NT2/D1 (cell line): ENCODE measurements at regions not wholly inside any gene's neighbourhood (a gene's known extent, or its start where the extent isn't known, plus 50 kb on each side); places are given as distances from the start of the nearest gene placed in this dataset.

Source experiments
- SUZ12 ChIP-seq: IDR thresholded peaks from 2 replicates; pipeline ENCODE4 v1.6.1; 2011; ENCODE audit not compliant: insufficient read length, insufficient read depth; ENCODE audit errors: extremely low read depth
- YY1 ChIP-seq: IDR thresholded peaks from 2 replicates; pipeline ENCODE4 v1.6.1; 2011; ENCODE audit not compliant: insufficient read length, insufficient read depth

GRCh38 chr11:69966583-69966835, 111.6 kb upstream of the ANO1 start:
- TF ChIP-seq YY1 (no peak), SUZ12 (no peak)
